Fibroblast of peridontal ligament (primary cell): ENCODE measurements at regions not wholly inside any gene's neighbourhood (a gene's known extent, or its start where the extent isn't known, plus 50 kb on each side); places are given as distances from the start of the nearest gene placed in this dataset.

ENCODE experiments used
- DNase-seq: peaks from one replicate; pipeline ENCODE4 v3.0.0-alpha.2; 2010; ENCODE audit errors: extremely low read depth

GRCh38 chr12:69189378-69189978 lies 49.9 kb upstream of the CPSF6 start:
- DNase-seq = no peak
